ENCODE measurements at regions not wholly inside any gene's neighbourhood (a gene's known extent, or its start where the extent isn't known, plus 50 kb on each side); places are given as distances from the start of the nearest gene placed in this dataset.

- Histone ChIP-seq H3K4me3 (ENCODE audit: low read length in 2 of 2) (no peak overlapping the region), H3K4me1 (ENCODE audit: control insufficient read depth in 2 of 2, insufficient read depth in 2 of 2, low read length in 2 of 2) (no peaks in the 10 kb centered on the region), H3K27ac (ENCODE audit: low read depth in 2 of 2, low read length in 2 of 2) (no peak overlapping the region), H3K9me3 (ENCODE audit: control insufficient read depth in 2 of 2, low read length in 2 of 2) (no peaks in the 10 kb centered on the region), H3K9ac (ENCODE audit: low read depth in 1 of 2, low read length in 2 of 2) (no peak overlapping the region), H3K27me3 (ENCODE audit: control insufficient read depth in 2 of 2, insufficient read depth in 2 of 2, low read length in 2 of 2) (peaks cover 2 to 7% of the 10 kb centered on the region in 2 donors), H3K36me3 (ENCODE audit: control insufficient read depth in 2 of 2, insufficient read depth in 2 of 2, low read length in 2 of 2) (no peaks in the 10 kb centered on the region)
Observed at GRCh38 chr11:45453721-45454120, 167.6 kb upstream of the SYT13 start.

DNA sequence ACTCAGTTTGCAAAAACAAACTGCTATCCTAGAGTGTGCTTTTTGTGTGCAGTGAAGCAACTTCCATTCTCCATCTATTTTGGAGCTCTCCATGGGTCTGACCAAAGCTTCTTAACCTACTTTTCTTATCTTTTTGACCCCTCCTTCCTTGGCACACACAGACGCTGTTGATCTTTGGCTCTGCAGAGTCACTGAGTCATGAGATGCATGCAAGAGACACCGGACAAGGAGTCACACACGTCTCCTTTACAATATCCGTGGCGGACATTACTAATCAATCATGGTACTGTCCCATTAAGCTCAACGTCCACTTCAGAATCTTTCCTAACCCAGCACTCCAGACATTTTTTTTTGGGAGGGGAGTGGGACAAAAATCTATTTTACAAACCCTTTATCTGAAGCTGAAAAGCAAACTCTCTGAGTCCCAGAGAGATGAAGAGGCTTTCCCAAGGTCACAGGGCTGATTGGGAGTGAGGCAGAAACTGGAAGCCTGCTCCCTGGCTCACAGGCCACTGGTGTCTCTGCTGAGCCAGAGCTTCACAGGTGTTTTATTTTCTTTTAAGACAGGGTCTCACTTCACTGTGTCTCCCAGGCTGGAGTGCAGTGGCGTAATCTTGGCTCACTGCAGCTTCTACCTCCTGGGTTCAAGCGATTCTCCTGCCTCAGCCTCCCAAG, 165.8 kb upstream of the SYT13 start:
- no peaks in the 10 kb centered on the region for H3K9me3 ChIP-seq (ENCODE audit: control insufficient read depth in 2 of 2, low read length in 2 of 2)
- H3K27ac ChIP-seq (ENCODE audit: low read depth in 2 of 2, low read length in 2 of 2), result no peak overlapping the region
- no peaks in the 10 kb centered on the region for H3K4me1 ChIP-seq (ENCODE audit: control insufficient read depth in 2 of 2, insufficient read depth in 2 of 2, low read length in 2 of 2)
- H3K9ac ChIP-seq (ENCODE audit: low read depth in 1 of 2, low read length in 2 of 2), result no peak overlapping the region
- no peaks in the 10 kb centered on the region for H3K36me3 ChIP-seq (ENCODE audit: control insufficient read depth in 2 of 2, insufficient read depth in 2 of 2, low read length in 2 of 2)
- H3K27me3 ChIP-seq (ENCODE audit: control insufficient read depth in 2 of 2, insufficient read depth in 2 of 2, low read length in 2 of 2), result peaks cover 2 to 7% of the 10 kb centered on the region in 2 donors
- no peak overlapping the region for H3K4me3 ChIP-seq (ENCODE audit: low read length in 2 of 2)

GRCh38 chr11:45450189-45450588, 164.0 kb upstream of the SYT13 start:
- Histone ChIP-seq H3K27me3 (ENCODE audit: control insufficient read depth in 2 of 2, insufficient read depth in 2 of 2, low read length in 2 of 2) (no peaks in the 10 kb centered on the region), H3K4me3 (ENCODE audit: low read length in 2 of 2) (no peak overlapping the region), H3K4me1 (ENCODE audit: control insufficient read depth in 2 of 2, insufficient read depth in 2 of 2, low read length in 2 of 2) (no peaks in the 10 kb centered on the region), H3K36me3 (ENCODE audit: control insufficient read depth in 2 of 2, insufficient read depth in 2 of 2, low read length in 2 of 2) (no peaks in the 10 kb centered on the region), H3K9ac (ENCODE audit: low read depth in 1 of 2, low read length in 2 of 2) (no peak overlapping the region), H3K9me3 (ENCODE audit: control insufficient read depth in 2 of 2, low read length in 2 of 2) (no peaks in the 10 kb centered on the region), H3K27ac (ENCODE audit: low read depth in 2 of 2, low read length in 2 of 2) (no peak overlapping the region)

GRCh38 chr11:45449036-45449601, 163.0 kb upstream of the SYT13 start:
- Histone ChIP-seq H3K9me3 (ENCODE audit: control insufficient read depth in 2 of 2, low read length in 2 of 2) (no peaks in the 10 kb centered on the region), H3K36me3 (ENCODE audit: control insufficient read depth in 2 of 2, insufficient read depth in 2 of 2, low read length in 2 of 2) (no peaks in the 10 kb centered on the region), H3K27me3 (ENCODE audit: control insufficient read depth in 2 of 2, insufficient read depth in 2 of 2, low read length in 2 of 2) (no peaks in the 10 kb centered on the region), H3K4me1 (ENCODE audit: control insufficient read depth in 2 of 2, insufficient read depth in 2 of 2, low read length in 2 of 2) (no peaks in the 10 kb centered on the region), H3K9ac (ENCODE audit: low read depth in 1 of 2, low read length in 2 of 2) (no peak overlapping the region), H3K27ac (ENCODE audit: low read depth in 2 of 2, low read length in 2 of 2) (no peak overlapping the region), H3K4me3 (ENCODE audit: low read length in 2 of 2) (no peak overlapping the region)

DNA sequence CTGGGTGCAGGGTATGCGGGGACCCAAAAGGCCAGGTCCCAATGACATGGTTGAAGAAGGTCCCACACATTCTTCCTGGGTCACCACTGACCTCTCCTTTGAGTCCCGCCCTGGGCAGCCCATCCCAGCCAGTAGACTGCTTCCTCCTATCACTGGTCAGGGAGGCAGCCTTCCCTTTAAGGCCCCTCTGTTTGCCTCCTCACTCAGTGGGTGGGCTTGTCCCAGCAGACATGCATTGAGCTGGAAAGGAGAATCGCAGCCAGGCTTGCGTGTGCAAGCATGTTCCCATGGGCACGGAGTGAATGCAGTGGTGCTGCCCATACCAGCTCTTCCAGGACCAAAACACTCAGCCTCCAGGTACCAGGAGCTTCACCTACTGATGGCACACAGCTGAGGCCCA, 162.4 kb upstream of the SYT13 start:
- Histone ChIP-seq H3K27ac (ENCODE audit: low read depth in 2 of 2, low read length in 2 of 2) (no peak overlapping the region), H3K9ac (ENCODE audit: low read depth in 1 of 2, low read length in 2 of 2) (no peak overlapping the region), H3K36me3 (ENCODE audit: control insufficient read depth in 2 of 2, insufficient read depth in 2 of 2, low read length in 2 of 2) (no peaks in the 10 kb centered on the region), H3K27me3 (ENCODE audit: control insufficient read depth in 2 of 2, insufficient read depth in 2 of 2, low read length in 2 of 2) (no peaks in the 10 kb centered on the region), H3K4me1 (ENCODE audit: control insufficient read depth in 2 of 2, insufficient read depth in 2 of 2, low read length in 2 of 2) (no peaks in the 10 kb centered on the region), H3K4me3 (ENCODE audit: low read length in 2 of 2) (no peak overlapping the region), H3K9me3 (ENCODE audit: control insufficient read depth in 2 of 2, low read length in 2 of 2) (no peaks in the 10 kb centered on the region)

DNA sequence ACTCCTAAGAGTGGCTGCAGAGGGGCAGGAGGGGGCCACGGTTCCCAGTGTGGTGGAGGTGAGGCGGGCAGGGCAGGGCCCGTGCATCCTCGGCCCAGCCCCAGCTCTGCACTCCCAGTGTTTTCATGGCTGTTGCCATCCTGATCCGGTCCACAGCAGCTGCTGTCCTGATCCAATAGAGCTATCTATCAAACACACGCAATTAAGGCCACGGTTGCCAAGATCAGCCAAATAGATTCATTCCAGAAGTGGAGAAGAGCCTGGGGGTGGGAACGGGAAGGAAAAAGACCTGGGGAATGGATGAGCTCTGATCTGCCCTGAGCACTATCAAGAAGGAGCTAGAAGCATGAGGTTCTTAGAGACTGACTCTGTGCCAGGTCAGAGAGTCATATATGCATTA, 160.9 kb upstream of the SYT13 start:
- no peak overlapping the region for H3K9ac ChIP-seq (ENCODE audit: low read depth in 1 of 2, low read length in 2 of 2)
- H3K4me3 ChIP-seq (ENCODE audit: low read length in 2 of 2), result no peak overlapping the region
- no peaks in the 10 kb centered on the region for H3K9me3 ChIP-seq (ENCODE audit: control insufficient read depth in 2 of 2, low read length in 2 of 2)
- H3K36me3 ChIP-seq (ENCODE audit: control insufficient read depth in 2 of 2, insufficient read depth in 2 of 2, low read length in 2 of 2), result no peaks in the 10 kb centered on the region
- no peaks in the 10 kb centered on the region for H3K4me1 ChIP-seq (ENCODE audit: control insufficient read depth in 2 of 2, insufficient read depth in 2 of 2, low read length in 2 of 2)
- no peak overlapping the region for H3K27ac ChIP-seq (ENCODE audit: low read depth in 2 of 2, low read length in 2 of 2)
- H3K27me3 ChIP-seq (ENCODE audit: control insufficient read depth in 2 of 2, insufficient read depth in 2 of 2, low read length in 2 of 2), result no peaks in the 10 kb centered on the region

GRCh38 chr11:45446434-45446833, 160.3 kb upstream of the SYT13 start:
- Histone ChIP-seq H3K27ac (ENCODE audit: low read depth in 2 of 2, low read length in 2 of 2) (no peak overlapping the region), H3K4me3 (ENCODE audit: low read length in 2 of 2) (no peak overlapping the region), H3K4me1 (ENCODE audit: control insufficient read depth in 2 of 2, insufficient read depth in 2 of 2, low read length in 2 of 2) (no peaks in the 10 kb centered on the region), H3K36me3 (ENCODE audit: control insufficient read depth in 2 of 2, insufficient read depth in 2 of 2, low read length in 2 of 2) (no peaks in the 10 kb centered on the region), H3K9me3 (ENCODE audit: control insufficient read depth in 2 of 2, low read length in 2 of 2) (no peaks in the 10 kb centered on the region), H3K9ac (ENCODE audit: low read depth in 1 of 2, low read length in 2 of 2) (no peak overlapping the region), H3K27me3 (ENCODE audit: control insufficient read depth in 2 of 2, insufficient read depth in 2 of 2, low read length in 2 of 2) (no peaks in the 10 kb centered on the region)

- Histone ChIP-seq H3K4me1 (ENCODE audit: control insufficient read depth in 2 of 2, insufficient read depth in 2 of 2, low read length in 2 of 2) (no peaks in the 10 kb centered on the region), H3K36me3 (ENCODE audit: control insufficient read depth in 2 of 2, insufficient read depth in 2 of 2, low read length in 2 of 2) (no peaks in the 10 kb centered on the region), H3K9ac (ENCODE audit: low read depth in 1 of 2, low read length in 2 of 2) (no peak overlapping the region), H3K27ac (ENCODE audit: low read depth in 2 of 2, low read length in 2 of 2) (no peak overlapping the region), H3K4me3 (ENCODE audit: low read length in 2 of 2) (no peak overlapping the region), H3K9me3 (ENCODE audit: control insufficient read depth in 2 of 2, low read length in 2 of 2) (no peaks in the 10 kb centered on the region), H3K27me3 (ENCODE audit: control insufficient read depth in 2 of 2, insufficient read depth in 2 of 2, low read length in 2 of 2) (no peaks in the 10 kb centered on the region)
Observed at GRCh38 chr11:45444796-45445195, 158.7 kb upstream of the SYT13 start.

DNA sequence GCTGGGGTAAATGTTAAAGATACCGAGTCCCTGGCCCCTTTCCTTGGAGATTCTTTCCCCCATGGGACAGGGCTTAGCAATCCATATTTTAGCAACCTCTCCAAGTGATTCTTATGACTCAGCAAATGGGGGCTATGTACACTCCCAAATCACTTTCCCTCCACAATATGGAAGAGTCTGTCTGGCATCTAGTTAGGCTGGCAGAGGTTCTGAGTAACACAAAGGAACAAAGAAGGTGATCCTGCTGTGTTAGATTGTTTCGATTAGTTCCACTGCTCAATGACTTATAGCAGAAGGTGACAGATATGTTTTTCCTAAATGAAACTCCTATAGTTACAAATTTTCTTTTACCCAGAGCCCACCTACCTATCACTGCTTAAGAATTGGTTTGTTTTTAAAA, 154.0 kb upstream of the SYT13 start:
- Histone ChIP-seq H3K36me3 (ENCODE audit: control insufficient read depth in 2 of 2, insufficient read depth in 2 of 2, low read length in 2 of 2) (no peaks in the 10 kb centered on the region), H3K4me3 (ENCODE audit: low read length in 2 of 2) (no peak overlapping the region), H3K27me3 (ENCODE audit: control insufficient read depth in 2 of 2, insufficient read depth in 2 of 2, low read length in 2 of 2) (no peaks in the 10 kb centered on the region), H3K9ac (ENCODE audit: low read depth in 1 of 2, low read length in 2 of 2) (no peak overlapping the region), H3K9me3 (ENCODE audit: control insufficient read depth in 2 of 2, low read length in 2 of 2) (no peaks in the 10 kb centered on the region), H3K4me1 (ENCODE audit: control insufficient read depth in 2 of 2, insufficient read depth in 2 of 2, low read length in 2 of 2) (no peaks in the 10 kb centered on the region), H3K27ac (ENCODE audit: low read depth in 2 of 2, low read length in 2 of 2) (no peak overlapping the region)

- Histone ChIP-seq H3K9me3 (ENCODE audit: control insufficient read depth in 2 of 2, low read length in 2 of 2) (no peaks in the 10 kb centered on the region), H3K27ac (ENCODE audit: low read depth in 2 of 2, low read length in 2 of 2) (no peak overlapping the region)
Observed at GRCh38 chr11:45436966-45437365, 150.8 kb upstream of the SYT13 start.

More at GRCh38 chr11:45436966-45437365, 150.8 kb upstream of the SYT13 start:
- H3K4me1 ChIP-seq (ENCODE audit: control insufficient read depth in 2 of 2, insufficient read depth in 2 of 2, low read length in 2 of 2), result no peaks in the 10 kb centered on the region
- no peaks in the 10 kb centered on the region for H3K36me3 ChIP-seq (ENCODE audit: control insufficient read depth in 2 of 2, insufficient read depth in 2 of 2, low read length in 2 of 2)
- H3K4me3 ChIP-seq (ENCODE audit: low read length in 2 of 2), result no peak overlapping the region
- no peak overlapping the region for H3K9ac ChIP-seq (ENCODE audit: low read depth in 1 of 2, low read length in 2 of 2)
- H3K27me3 ChIP-seq (ENCODE audit: control insufficient read depth in 2 of 2, insufficient read depth in 2 of 2, low read length in 2 of 2), result no peaks in the 10 kb centered on the region
